HG02588 (cell line): ENCODE measurements at regions not wholly inside any gene's neighbourhood (a gene's known extent, or its start where the extent isn't known, plus 50 kb on each side); places are given as distances from the start of the nearest gene placed in this dataset.
"Not testable (repeated sequence)": the region's sequence is repeated elsewhere in the genome, so short reads cannot be mapped to it uniquely, and the experiment has no call there.

Experiments
- ATAC-seq: cut with Tn5 transposase; IDR thresholded peaks from one replicate; pipeline ENCODE4 v1.9.1; 2021; ENCODE audit warnings: mild to moderate bottlenecking, moderate library complexity; ENCODE audit not compliant: unreplicated experiment

GRCh38 chr12:13368431-13368830 lies 171.9 kb downstream of the EMP1 start:
- ATAC-seq = no peak

GRCh38 chr12:13367973-13368372 lies 171.4 kb downstream of the EMP1 start:
- no peak for ATAC-seq

- no peak for ATAC-seq
These were observed 169.3 kb downstream of the EMP1 start for GRCh38 chr12:13365748-13366366.

GRCh38 chr12:13362260-13362841 lies 165.8 kb downstream of the EMP1 start:
- ATAC-seq = peak; percentile 98

- no peak for ATAC-seq
These were observed 163.1 kb downstream of the EMP1 start for GRCh38 chr12:13359636-13360035.

- no peak for ATAC-seq
These were observed 161.9 kb downstream of the EMP1 start for GRCh38 chr12:13358391-13358905.

- no peak for ATAC-seq
These were observed 154.4 kb downstream of the EMP1 start for GRCh38 chr12:13350946-13351345.

GRCh38 chr12:13350381-13350780 lies 153.9 kb downstream of the EMP1 start:
- ATAC-seq = no peak

GRCh38 chr12:13348464-13348863 lies 151.9 kb downstream of the EMP1 start:
- ATAC-seq = no peak

GRCh38 chr12:13347241-13348043 lies 150.9 kb downstream of the EMP1 start:
- no peak for ATAC-seq

- no peak for ATAC-seq
These were observed 149.2 kb downstream of the EMP1 start for GRCh38 chr12:13345722-13346121.

- no peak for ATAC-seq
These were observed 146.8 kb downstream of the EMP1 start for GRCh38 chr12:13343375-13343774.

- no peak for ATAC-seq
These were observed 146.4 kb downstream of the EMP1 start for GRCh38 chr12:13342971-13343370.

- ATAC-seq = no peak
These were observed 143.6 kb downstream of the EMP1 start for GRCh38 chr12:13340149-13340548.

GRCh38 chr12:13339538-13339937 lies 143.0 kb downstream of the EMP1 start:
- ATAC-seq = no peak

GRCh38 chr12:13339091-13339490 lies 142.6 kb downstream of the EMP1 start:
- ATAC-seq = no peak

GRCh38 chr12:13337791-13338190 lies 141.3 kb downstream of the EMP1 start:
- no peak for ATAC-seq

GRCh38 chr12:13336216-13336615 lies 139.7 kb downstream of the EMP1 start:
- no peak for ATAC-seq

GRCh38 chr12:13328535-13328934 lies 132.0 kb downstream of the EMP1 start:
- ATAC-seq = no peak

GRCh38 chr12:13326076-13326475 lies 129.6 kb downstream of the EMP1 start:
- no peak for ATAC-seq

- not testable (repeated sequence) for ATAC-seq
These were observed 128.5 kb downstream of the EMP1 start for GRCh38 chr12:13325037-13325436.
